ENCODE measurements at regions not wholly inside any gene's neighbourhood (a gene's known extent, or its start where the extent isn't known, plus 50 kb on each side); places are given as distances from the start of the nearest gene placed in this dataset.

DNA sequence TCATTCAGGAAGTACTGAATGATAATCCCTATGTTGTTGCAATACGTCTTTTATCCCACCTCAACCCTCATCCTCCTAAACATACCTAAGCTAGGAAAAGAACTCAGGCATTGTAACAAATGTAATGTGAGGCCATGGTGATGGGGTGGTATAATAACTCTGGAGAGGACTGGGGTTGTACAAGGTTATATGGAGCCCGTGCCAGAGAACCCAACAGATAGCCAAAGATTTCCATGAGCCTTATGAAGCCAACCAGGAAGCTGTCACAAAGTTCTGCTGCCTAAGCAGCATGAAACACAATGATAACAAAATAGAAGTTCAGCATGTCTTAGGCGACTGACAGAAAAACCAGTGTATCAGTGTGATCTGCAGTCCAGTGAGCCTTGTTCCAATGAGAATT is 394.1 kb upstream of the NBEA start:
- no peak for DNase-seq (ENCODE audit: low read depth in 2 of 2)

DNA sequence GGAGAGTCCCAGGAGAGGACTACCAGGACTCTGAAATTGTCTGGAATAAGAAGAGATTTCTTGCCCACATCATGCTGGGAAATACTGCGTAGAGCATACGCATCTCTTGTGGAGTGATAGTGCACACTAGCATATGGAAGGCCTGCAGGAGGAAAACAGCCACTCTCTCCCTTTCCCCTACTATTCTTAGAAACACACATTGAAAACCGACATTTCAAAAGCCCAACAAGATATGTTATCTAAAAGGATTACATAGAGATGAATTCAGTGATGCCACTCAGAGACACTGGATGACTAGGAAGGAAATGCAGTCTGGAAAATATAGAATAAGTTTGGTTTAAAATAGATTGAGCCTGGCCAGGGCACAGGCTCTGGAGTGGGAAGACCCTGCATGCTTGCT is 388.7 kb upstream of the NBEA start:
- no peak for DNase-seq (ENCODE audit: low read depth in 2 of 2)

DNA sequence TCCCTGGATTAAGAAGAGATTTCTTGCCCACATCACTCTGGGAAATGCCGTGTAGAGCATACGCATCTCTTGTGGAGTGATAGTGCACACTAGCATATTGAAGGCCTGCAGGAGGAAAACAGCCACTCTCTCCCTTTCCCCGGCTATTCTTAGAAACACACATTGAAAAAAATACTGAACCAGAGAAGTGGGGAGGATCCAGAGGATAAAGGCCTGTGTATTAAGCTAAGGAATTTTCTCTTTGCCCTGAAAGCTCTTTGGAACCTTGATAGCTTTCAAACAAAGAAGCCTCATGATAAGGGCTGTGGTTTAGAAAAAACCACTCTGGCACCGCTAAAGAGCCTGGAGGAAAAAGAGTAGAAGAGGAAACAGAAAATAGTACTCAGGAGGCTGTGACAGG is 386.1 kb upstream of the NBEA start:
- no peak for DNase-seq (ENCODE audit: low read depth in 2 of 2)

DNA sequence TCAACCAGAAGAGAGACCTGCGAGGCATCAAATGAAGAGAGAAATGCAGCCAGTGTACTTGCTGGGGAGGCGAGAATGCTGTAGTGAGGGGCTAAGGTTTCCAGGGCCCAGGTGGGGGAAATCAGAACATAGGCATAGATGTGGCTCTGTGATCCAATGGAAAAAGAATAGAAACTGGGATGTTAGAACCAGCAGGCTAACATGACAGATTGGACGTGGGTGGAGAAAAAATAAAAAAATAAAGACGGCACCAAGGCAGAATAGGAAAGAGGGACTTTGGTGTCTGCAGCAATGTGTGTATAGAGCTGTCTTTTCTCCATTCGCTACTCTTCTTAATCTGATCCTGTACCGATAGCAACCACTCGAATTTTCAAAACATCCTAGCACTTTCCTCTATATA is 381.0 kb upstream of the NBEA start:
- no peak for DNase-seq (ENCODE audit: low read depth in 2 of 2)

DNA sequence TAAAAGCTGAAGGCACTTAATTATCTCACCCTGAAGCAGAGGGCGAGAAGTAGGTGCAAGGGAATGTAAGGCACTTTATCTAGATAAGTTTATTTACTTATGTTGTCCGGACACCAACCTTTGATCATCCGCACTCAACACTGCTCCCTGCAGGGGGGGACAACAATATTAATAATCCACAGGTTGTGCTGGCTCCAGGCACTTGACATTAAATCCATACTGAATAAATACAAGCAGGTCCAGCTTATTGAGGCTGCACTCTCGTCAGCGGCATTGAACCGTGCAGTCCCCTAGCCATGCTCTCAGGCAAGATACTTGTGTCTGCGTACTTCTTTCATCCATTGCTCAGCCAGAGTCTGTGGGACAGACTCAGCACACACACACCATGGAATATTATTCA is 374.5 kb upstream of the NBEA start:
- no peak for DNase-seq (ENCODE audit: low read depth in 2 of 2)

DNA sequence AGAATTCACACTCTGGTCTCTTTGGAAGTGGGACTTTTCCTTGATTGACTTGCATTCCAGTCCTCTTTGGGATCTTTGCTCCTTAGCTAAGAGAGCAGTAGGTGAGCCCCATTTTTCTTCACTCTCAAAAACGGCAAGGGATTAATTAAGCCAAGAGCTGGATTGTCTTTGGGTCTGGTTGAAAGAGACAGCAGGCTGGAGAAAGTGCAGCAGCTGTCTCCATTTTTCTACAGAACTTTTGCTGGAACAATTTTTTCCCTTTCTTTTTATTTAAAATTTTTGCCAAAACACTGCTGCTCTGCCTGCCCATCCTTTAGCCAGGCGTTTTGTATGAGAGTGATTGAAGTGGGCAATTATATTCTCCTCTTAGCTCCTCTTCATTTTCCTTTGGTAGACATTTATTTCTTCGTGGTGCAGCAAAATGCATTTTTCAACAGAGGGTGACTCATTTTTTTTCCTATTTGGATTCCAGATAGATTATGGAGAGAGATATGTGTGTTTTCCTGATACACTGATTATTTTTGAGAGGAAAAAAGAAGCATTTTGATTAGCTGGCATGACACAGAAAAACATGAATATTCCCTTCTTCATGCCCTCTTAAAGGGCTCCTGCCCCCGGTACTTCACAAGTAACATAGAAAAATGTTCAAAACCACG is 371.2 kb upstream of the NBEA start:
- no peak for DNase-seq (ENCODE audit: low read depth in 2 of 2)

DNA sequence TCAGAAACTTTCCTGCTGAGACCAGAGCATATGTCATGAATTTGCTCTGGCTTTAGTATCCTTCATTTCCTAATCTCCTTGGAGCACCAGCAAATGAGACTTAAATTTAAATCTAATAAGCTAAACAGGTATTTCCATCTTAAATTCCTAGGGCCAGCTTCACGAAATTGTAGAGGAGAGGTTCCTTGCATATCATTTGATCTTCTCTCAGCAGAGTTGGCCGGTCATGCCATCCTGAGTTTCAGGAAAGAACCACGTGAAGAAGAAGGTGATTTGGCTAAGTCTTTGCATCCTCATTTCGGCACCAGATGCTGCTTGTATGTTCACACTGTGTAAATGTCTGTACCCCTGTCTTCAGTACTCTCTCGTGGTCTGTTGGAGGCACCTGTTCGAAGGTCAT is 370.4 kb upstream of the NBEA start:
- DNase-seq (ENCODE audit: low read depth in 2 of 2): no peak

DNA sequence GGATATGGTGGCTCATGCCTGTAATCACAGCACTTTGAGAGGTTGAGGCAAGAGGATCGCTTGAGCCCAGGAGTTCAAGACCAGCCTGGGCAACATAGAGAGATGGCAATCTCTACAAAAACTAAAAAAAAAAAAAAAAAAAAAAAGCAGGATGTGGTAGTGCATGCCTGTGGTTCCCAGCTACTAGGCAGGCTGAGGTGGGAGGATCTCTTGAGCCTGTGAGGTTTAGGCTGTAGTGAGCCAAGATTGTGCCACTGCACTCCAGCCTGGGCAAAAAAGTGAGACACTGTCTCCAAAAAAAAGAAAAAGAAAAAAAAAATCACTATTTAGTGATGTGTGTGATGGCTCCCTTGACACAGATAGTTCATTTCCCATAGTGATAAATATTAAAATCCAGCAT is 365.0 kb upstream of the NBEA start:
- DNase-seq (ENCODE audit: low read depth in 2 of 2): no peak

DNA sequence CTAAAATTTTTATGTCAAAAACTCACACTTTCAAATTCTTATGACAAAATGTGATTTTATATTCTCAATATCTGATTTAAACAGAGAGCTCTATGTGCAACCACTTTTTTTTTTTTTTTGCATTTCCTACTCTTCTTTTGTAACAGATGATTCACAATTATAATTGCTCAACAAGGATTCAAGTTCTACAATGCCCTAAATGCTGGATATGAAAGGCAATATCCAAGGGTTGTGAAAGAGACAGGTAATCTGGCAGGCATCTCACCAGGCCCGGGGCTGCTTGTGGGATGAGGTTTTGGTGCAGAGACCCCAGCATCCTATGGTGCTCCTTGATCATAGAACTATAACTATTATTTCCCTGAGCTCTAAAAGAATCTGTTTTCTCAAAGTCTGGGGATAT is 363.6 kb upstream of the NBEA start:
- DNase-seq (ENCODE audit: low read depth in 2 of 2): no peak

DNA sequence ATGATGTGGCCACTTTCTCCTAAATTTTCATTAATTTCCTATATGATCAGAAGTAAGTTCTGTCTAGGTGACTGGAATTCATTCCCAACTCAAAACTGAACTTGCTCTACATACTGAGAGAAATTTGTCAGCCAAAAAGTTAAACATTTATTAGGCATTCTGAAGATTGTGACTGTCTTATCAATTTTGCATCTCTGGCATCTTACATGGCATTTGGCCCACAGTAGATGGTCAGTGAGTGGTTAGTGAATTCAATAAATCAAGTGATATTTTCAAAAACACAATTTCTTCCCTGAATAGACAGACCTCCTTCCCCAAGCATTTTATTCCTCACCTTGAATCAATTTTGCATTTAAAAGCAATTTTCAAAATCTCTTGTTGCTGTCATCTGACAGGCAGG is 363.2 kb upstream of the NBEA start:
- no peak for DNase-seq (ENCODE audit: low read depth in 2 of 2)

DNA sequence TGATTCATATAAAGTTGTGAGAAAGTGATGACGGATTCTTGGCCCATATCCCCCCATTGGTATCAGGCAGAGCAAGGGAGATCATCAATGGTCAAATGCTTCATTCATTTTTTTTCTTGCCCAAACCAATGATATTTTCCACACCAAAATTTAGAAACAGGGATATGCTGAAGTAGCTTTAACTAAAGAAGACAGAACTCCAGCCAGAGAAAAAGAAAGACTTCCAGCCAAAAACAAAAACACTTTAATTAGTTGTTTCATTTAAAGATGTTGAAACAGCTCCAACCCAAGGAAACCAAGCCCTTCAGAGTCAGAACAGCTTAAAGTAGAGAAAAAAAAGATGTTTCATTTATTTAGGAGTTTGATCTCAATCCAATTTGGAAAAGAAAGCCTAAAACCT is 358.9 kb upstream of the NBEA start:
- no peak for DNase-seq (ENCODE audit: low read depth in 2 of 2)

DNA sequence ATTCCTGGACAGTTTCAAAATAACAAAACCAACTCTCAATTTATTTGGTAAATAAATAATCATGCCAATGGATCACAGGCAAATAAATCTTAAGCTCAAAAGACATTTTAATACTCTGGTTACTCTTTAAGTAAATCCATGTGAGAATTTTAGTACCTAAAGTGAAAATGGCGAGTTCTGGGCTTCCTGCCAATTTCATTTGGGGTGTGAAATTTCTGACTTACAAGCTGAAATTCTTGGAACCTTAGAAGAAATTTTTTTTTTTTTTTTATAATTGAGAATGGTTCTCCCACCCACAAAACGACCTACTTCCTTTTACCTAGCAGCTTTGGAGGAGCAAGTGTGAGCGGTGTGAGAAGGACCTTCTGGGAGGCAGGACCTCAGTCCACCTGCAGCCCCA is 354.5 kb upstream of the NBEA start:
- DNase-seq (ENCODE audit: low read depth in 2 of 2): no peak

DNA sequence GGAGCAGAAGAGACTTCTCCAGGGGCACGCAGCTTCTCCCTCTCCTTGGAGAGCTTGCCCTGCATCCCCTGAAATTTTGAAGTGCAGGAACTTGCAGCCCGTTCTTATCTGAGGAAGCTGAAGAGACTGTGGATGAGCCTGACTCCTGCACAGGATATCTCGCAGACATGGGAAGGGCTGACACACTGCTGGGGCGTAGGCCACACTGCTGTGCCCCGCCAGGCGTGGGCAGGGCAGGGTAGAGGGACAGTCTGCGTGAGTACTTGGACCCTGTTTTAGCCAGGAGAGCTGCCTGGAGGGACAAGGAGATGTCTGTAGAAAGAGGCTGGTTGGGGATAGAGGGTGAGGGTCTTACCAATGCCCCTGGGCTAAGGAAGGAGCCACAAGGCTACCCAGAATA is 353.7 kb upstream of the NBEA start:
- DNase-seq (ENCODE audit: low read depth in 2 of 2): no peak

DNA sequence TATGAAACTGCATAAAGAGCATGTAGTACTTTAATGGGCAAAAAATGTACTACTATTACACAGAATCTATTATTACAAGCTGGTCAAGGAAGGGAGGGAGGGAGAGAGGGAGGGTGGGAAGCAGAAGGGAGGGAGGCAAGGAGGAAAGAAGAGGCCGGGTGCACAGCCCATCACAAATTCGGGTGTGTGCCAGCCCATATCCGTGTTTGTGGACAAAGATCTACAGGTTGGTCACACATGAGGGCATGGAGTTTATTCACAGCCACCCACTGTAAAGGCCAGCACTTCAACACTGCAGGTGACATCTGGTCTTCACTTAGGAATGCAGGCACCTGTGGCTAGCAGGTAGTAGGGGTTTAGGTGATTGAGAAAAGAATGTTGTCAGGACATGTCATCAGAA is 352.5 kb upstream of the NBEA start:
- no peak for DNase-seq (ENCODE audit: low read depth in 2 of 2)

DNA sequence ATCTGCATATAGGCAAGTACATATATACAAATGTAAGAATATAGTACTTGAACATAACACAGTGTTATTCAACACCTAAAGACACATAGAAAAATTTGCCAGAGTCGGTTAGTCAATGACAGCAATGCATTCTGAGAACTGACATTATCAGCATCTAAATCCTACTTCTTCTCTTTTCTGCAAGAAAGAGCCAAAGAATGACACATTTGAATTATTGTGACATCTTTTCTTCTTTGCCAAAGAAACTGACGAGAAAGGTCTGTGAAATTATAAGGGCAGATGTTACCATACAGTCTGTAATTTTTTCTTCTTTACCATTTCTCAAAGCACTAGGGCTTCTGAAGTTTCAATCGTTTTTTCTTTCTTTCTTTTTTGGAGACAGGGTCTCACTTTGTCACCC is 350.9 kb upstream of the NBEA start:
- no peak for DNase-seq (ENCODE audit: low read depth in 2 of 2)

DNA sequence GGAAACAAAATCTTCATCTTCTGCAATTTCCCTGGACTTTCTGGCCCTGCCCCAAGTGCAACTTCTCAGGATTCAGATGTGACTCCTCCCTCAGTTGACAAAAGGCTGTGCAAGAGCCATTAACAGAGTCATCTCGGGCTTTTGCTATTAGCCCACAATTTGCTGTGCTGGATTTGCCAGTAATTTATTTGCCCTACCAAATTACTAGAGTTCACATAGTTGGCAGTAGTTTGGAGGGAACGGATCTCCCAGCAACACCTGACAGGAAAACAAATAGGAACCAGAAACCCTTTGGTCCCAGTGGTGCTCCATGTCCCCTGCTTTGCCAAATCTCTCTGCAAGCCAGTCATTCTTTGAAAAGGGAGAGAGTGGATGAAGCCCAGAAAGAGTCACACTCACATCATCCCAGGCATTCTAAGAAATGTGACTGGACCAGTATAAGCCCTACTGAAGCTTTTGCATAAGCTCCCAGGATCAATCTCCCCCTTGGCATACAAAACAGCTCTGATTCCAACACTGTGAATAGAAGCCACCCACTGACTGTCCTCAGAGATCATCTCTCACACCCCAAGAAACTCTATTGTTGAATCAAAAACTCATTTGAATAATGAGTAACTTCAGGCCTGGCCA is 350.1 kb upstream of the NBEA start:
- DNase-seq (ENCODE audit: low read depth in 2 of 2): no peak

DNA sequence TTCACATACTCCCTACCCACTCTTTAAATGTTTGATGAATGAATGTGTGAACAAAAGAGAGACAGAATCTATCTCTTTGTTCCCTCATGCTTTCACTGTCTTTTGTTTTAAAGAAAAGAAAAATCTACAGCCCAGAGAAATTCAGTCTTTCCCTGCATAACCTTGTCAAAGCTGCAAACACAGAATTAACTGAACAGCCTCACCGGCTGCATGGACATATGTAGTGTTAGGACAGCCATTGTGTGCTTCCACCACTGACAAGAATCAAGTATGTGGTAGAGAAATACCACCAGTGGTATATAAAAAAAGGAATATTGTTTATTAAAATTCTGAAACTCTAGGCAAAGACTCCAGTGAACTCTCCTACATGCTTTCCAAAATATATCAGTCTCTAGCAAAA is 348.4 kb upstream of the NBEA start:
- no peak for DNase-seq (ENCODE audit: low read depth in 2 of 2)

DNA sequence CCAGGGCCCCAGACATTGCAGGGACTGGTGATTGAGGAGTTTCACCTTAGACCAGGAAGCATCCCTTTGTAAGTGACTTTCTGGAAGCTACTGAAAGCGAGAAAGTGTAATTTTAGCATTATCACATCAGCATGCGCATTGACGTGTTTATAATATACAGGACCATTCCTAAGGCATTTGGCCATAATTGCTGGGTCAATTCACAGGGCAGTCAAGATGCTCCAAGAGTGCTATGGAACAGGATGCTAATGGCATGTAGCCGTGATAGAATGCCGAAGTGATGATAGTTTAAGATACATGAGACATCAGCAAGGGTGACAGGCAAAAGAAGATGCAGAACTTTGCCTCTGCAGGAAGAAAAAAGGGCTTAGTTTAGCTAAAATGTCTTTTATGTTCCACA is 347.6 kb upstream of the NBEA start:
- no peak for DNase-seq (ENCODE audit: low read depth in 2 of 2)

DNA sequence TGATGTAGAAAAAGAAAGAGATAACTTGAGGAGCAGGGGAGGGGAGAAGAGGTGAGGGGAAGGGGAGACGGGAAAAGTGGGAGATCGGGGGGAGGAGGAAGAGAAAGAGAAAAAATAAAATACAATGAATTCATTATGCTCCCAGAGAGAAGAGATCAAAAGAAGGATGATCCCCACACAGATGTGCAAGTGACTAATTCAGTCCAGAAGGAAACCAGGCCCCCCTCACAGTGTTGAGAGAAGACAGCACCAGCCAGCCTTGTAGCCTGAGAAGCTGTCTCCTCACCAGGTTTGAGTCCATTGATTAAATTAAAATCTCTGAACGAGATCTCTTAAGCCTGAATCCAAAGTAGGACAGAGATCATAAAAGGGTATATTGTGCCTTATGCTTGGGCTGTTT is 333.7 kb upstream of the NBEA start:
- DNase-seq (ENCODE audit: low read depth in 2 of 2): no peak

DNA sequence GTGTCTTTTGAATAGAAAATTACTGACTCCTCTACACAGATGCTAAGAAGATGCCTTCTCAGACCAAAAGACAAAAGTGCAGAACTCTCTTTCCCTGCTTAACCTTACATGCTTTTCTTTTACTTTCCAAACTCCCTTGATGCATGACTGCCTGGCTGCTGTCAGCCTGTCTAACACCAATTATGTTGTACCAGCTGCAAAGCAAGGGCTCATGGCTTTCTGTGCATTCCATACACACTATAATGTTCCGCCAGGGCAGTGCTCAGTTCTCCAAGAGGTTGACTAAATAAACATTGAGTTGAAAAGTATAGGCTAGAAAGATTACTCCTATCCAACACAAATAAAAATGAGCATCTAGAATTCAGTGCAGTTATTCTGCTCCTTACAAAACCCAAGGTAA is 330.4 kb upstream of the NBEA start:
- DNase-seq (ENCODE audit: low read depth in 2 of 2): no peak

DNA sequence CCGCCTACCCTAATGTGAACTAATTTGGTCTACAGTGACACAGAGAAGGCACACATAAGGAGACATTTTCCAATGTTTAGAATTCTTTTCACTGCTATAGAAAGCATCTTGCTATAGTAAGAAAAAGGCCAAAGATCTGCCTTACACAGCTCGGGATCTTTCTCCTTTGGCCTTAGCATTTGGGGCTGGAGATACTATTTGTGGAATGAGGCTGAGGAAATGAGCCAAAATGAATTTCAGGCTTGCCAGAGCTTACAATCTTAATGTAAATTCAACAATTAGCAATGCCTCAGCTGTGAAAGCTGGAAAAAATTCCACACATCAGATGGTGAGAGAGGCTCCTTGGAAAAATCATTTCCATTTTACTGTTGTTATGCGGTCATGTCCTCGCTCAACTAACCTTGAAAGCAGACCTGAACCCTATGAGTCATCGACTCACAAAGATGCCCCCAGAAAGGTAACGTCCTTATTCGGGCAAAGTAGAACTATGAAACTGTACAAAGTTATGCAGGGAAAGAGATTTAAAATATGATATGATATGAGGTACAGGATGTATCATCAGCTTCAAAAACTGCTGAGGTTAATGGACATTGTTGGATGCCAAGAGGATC is 324.5 kb upstream of the NBEA start:
- no peak for DNase-seq (ENCODE audit: low read depth in 2 of 2)

DNA sequence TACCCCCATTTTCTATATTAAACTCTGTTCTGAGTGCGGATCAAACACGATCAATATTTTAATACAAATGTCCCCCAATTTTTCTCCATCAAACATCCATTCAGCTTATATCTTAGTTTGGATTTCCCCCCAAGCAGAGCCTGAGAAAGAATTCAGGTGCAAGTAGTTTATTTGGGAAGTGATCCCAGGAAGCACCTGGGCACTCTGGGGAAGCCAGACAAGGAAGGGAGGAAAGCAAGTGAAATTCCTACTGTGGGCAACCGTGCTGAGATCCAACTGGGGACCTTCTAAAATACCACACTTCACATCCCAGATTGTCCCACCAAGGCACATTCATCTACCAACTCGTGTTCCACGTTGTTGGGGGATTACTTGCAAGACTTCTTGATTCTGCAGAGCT is 323.4 kb upstream of the NBEA start:
- DNase-seq (ENCODE audit: low read depth in 2 of 2): no peak

DNA sequence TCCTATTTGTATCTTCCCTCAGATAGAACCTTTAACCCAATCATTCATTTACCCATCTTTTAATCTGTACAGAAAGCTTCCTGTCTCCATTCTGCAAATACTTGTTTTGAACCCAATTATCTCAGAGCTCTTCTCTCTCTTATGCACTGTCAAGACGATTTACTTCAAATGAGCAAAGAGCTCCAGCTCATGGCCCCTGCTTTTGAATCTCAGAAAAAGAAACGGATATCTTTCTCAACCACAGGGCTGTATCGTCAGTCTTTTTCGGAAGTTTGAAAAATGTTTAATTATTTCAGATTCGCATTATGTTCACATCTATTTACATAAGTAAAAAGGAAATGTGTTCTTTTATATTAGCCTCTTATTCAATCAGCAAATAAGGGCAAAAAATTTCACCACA is 322.7 kb upstream of the NBEA start:
- DNase-seq (ENCODE audit: low read depth in 2 of 2): no peak

Measured in stimulated activated CD4-positive, alpha-beta T cell treated with anti-CD3 and anti-CD28 coated beads, Interleukin-1b, Interleukin-23, amount 100 ng/mL, for 1 hour (primary cell).